ENCODE measurements at regions not wholly inside any gene's neighbourhood (a gene's known extent, or its start where the extent isn't known, plus 50 kb on each side); places are given as distances from the start of the nearest gene placed in this dataset.

GRCh38 chr6:4297348-4297747, 162.0 kb upstream of the ECI2 start:
- POLR2A ChIA-PET, result no interaction called here
- no peaks in the 10 kb centered on the region for H3K36me3 ChIP-seq (ENCODE audit: control insufficient read depth in 2 of 2, extremely low read depth in 1 of 2, insufficient read depth in 2 of 2, low read length in 2 of 2)
- no peaks in the 10 kb centered on the region for H3K79me2 ChIP-seq (ENCODE audit: control insufficient read depth, insufficient read depth, low read length)
- CTCF ChIA-PET, result no interaction called here
- no peak overlapping the region for H3K27ac ChIP-seq (ENCODE audit: insufficient read depth, low read depth, low read length)
- no peak for DNase-seq (ENCODE audit: low read depth, low spot score)
- no peak overlapping the region for H2AFZ ChIP-seq (ENCODE audit: low read depth, low read length)
- H3K4me2 ChIP-seq (ENCODE audit: insufficient read depth, low read length), result no peak overlapping the region
- no peaks in the 10 kb centered on the region for H3K9me3 ChIP-seq (replicated peaks; ENCODE audit: control insufficient read depth, insufficient read depth, low read length)
- TF ChIP-seq EZH2 (IDR thresholded peaks at IDR 0.05; ENCODE audit: borderline replicate concordance, low read depth, low read length, severe bottlenecking) (no peak), FOS (IDR thresholded peaks at IDR 0.05; ENCODE audit: borderline replicate concordance, insufficient read depth, low read length) (no peak), POLR2AphosphoS5 (IDR thresholded peaks at IDR 0.05; ENCODE audit: insufficient read depth, low read depth, low read length) (no peak), MAX (IDR thresholded peaks at IDR 0.05; ENCODE audit: insufficient read depth, insufficient read length) (no peak), POLR2A (IDR thresholded peaks at IDR 0.05; ENCODE audit: low read depth, low read length) (no peak), GATA2 (IDR thresholded peaks at IDR 0.05; ENCODE audit: insufficient read depth, insufficient read length, low read depth, low read length) (no peak), CTCF (IDR thresholded peaks at IDR 0.05; ENCODE audit: extremely low read depth in 1 of 2, insufficient read depth in 1 of 2, low read depth in 1 of 2, low read length in 2 of 2) (no peak), JUN (IDR thresholded peaks at IDR 0.05; ENCODE audit: borderline replicate concordance, insufficient read depth, insufficient read length, low read depth) (no peak), MYC (IDR thresholded peaks at IDR 0.05; ENCODE audit: low read depth, low read length) (no peak)
- no peaks in the 10 kb centered on the region for H3K9me1 ChIP-seq (replicated peaks; ENCODE audit: control insufficient read depth, extremely low read depth, insufficient read depth, low read length)
- no peak for FAIRE-seq
- dilution Hi-C loops (cut with MboI; ENCODE audit: extremely low pct_ligation_motif_present, low sequenced_read_pairs), result no loop called here
- H3K27me3 ChIP-seq (ENCODE audit: control insufficient read depth in 2 of 2, insufficient read depth in 2 of 2, low read length in 2 of 2), result no peaks in the 10 kb centered on the region
- H3K4me3 ChIP-seq (replicated peaks in 1 of 3; ENCODE audit: insufficient read depth in 1 of 3, low read depth in 1 of 3, low read length in 3 of 3), result no peak overlapping the region
- peaks cover 1% of the 10 kb centered on the region for H3K4me1 ChIP-seq (ENCODE audit: control insufficient read depth, extremely low read depth, insufficient read depth, low read length)
- H3K9ac ChIP-seq (replicated peaks; ENCODE audit: extremely low read depth, insufficient read depth, low read length), result no peak overlapping the region
- BruUV-seq (replicated peaks), result no TSS peak
- H4K20me1 ChIP-seq (replicated peaks; ENCODE audit: control insufficient read depth, extremely low read depth, insufficient read depth, low read length), result no peaks in the 10 kb centered on the region
- intact Hi-C loops (cut with micrococcal nuclease), result no loop called here
